Pons (tissue), 1 donor: ENCODE measurements at regions not wholly inside any gene's neighbourhood (a gene's known extent, or its start where the extent isn't known, plus 50 kb on each side); places are given as distances from the start of the nearest gene placed in this dataset.
"Not testable (repeated sequence)": the region's sequence is repeated elsewhere in the genome, so short reads cannot be mapped to it uniquely, and the experiment has no call there.

Source experiments
- DNase-seq: peaks from one replicate; pipeline ENCODE4 v3.0.0-alpha.2; 2016; ENCODE audit warnings: low spot score

DNA sequence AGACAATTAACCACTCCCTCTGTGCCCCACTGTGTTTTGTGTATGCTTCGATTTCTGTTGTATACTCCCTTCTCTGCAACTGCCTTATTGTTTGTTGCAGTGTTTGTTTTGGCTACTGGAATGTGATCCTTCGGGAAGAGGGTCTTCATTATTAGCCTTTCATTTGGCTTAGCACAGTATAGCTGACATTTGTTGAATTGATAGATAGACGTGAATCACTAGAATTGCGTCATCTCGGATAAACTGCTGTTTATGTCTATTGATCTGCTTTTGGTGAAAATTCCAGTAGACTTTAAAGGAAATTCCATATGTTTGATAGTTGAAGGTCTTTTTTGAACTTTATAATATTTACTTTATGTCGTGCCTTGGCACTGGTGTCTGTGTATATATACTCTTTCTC, 189.9 kb upstream of the EYA4 start:
- no peak for DNase-seq

DNA sequence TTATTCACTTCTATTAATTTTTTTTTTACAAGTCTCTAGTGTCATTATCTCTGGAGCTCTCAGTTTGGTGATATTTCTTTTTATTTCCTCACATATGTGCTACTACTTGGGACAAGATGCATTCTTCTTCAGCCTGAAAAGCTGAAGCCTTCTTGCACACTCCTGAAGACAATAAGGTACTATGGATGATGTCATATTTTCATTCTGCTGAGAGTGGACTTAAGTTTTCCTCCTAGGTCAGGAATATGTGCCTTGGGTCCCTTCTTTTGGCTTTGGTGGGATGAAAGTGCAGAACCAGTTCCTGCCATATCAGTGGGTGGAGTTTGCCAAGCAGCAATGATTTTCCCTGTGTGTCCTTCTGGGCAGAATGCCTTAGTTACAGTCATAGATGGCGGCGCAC, 188.7 kb upstream of the EYA4 start:
- DNase-seq = no peak

DNA sequence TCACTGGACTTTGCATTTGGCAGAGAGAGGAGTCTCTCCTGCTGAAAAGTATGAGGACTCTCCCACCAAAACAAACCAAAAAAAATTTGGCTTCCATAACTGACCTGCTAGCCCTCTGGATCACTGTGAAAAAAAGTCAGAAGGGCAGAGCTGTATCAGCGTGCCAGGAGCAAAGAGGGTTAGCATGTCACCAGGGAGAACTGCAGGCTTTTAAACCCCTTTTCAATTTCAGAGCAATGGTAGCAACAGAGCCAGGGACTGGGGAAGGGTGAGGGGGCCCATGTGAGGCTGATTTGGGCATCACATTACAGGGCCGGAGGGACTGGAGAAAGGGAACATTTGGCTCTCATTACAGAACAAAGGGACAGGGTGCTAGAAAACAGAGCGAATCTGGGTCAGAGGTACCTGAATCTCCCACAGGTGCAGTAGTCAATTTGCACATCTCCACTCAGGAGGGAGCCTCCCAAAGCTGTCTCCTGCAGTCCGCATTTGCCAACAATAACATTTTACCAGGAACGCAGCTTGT, 185.7 kb upstream of the EYA4 start:
- DNase-seq = no peak

DNA sequence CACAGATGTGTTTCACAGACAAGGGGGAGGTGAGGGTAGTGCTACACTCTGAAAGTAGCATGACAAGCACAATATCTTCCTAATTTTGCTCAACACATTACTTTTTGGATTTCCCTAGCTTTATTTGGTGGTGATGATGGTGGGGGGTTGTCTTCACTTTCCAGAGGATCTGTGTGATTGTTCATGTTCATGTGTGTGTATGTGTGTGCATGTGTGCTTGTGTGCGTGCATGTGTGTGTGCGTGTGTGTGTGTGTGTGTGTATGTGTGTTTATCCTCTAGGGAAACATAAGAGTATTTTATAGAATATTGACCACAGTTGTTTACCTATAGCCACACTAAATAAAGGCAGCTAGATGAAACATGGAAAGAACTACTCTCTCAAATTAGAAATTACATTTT, 183.8 kb upstream of the EYA4 start:
- no peak for DNase-seq

DNA sequence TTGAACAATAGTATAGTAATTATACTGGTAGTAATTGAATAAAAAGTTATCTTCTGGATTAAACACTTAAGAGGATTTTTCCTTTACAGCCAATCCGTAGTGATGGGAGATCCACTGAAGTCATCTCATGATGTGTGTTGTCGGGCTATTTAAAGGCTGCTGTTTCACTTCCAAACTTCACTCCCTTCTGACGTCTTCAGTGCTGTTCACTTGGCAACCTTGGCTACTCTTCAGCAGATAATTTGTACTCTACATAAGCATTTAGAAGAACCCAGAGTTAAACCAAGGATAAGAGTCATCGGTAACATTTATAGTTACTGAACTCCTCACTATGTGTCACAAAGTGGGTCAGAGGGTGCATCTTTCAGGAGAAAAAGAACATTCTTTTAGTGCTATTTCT, 179.1 kb upstream of the EYA4 start:
- peak; percentile 43 for DNase-seq

DNA sequence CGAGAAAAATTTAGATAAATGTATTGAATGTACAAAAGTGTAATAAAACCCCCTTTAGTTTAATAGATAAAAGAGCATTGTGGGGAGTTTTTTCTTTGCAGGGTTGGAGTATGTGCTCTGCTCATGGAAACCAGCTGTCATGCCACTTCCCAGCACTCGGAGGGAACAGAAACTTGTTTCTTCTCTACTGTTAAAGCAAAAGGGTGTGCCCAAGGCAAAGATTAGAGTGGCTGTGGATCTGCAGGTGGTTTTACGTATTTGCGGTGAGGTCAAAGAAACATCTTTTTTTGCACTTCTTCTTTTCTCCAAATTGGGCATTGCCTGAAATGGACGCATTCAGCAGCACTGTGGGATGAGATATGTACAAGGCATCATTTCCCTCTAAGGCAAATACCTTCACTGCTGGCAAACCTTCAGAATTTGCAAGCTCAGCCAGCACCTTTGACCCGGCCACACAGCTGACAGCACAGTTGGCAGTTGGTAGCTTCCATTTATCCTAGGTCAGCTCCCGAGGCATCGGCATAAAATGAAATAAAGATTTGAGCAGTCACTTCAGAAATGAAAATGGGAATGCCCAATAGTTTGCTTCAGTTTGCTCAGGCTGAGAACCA, 178.4 kb upstream of the EYA4 start:
- DNase-seq = peak; percentile 31

DNA sequence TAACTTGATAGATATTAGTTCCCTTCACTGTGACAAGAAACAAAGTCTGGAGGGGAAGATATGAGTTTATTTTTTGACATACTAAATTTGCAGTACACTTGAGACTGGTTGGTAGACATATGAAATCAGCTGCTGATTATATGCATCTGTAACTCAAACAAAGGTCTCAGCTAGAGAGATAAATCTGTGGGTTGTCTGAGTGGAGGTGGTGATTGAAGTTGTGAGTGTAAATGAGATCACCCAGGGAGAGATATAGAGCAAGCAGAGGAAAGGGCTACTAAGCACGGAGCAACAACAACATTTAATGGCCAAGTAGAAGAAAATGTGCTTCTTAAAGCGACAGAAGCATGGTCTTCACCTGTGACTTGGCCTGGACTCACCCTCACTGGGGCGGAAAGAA, 173.2 kb upstream of the EYA4 start:
- no peak for DNase-seq

DNA sequence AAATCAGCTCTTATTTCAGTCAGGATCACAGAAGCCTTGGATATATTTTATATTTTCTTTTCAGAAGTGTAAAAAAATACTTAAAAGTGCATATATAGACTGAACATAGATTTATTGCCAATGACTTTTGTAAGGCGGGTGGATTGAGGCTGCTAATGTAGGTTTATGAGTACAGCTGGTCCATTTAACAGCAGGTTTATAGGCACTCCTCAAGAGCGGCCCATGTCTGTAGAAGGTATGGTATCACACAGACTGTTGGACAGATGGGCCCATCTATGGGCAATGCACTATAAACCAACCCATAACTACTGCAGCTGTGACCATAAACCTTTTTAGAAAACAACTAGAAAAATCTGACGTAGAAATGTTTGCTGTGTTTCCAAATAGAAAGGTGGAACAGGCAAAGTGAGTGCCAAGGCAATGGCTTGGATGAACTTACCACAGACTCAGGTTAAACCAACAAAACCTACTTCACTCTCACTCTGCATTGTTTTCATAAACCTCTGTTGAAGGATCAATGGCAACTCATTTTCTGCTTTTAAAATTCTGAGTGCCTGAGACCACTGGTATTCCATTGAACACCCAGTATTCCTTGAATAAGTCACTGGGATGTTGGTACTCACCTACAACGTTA, 170.6 kb upstream of the EYA4 start:
- no peak for DNase-seq

DNA sequence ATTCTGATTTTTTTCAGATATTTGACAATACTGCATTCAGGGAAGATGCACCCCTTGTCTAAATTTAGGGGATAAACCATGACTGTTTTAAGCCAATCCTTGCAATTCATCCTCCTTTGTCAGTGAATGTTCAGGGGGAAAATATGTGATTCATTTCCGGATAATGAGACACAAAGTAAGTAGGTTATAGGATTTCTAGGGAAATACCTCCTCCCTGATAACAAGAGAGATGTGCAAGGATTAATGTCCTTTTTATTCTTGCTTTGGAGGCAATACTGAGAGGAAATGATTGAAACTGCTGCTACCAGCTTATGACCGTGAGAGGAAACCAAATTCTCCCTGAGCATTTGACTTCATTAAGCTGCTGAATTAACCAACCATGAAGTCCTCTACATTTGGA, 161.3 kb upstream of the EYA4 start:
- DNase-seq = no peak

DNA sequence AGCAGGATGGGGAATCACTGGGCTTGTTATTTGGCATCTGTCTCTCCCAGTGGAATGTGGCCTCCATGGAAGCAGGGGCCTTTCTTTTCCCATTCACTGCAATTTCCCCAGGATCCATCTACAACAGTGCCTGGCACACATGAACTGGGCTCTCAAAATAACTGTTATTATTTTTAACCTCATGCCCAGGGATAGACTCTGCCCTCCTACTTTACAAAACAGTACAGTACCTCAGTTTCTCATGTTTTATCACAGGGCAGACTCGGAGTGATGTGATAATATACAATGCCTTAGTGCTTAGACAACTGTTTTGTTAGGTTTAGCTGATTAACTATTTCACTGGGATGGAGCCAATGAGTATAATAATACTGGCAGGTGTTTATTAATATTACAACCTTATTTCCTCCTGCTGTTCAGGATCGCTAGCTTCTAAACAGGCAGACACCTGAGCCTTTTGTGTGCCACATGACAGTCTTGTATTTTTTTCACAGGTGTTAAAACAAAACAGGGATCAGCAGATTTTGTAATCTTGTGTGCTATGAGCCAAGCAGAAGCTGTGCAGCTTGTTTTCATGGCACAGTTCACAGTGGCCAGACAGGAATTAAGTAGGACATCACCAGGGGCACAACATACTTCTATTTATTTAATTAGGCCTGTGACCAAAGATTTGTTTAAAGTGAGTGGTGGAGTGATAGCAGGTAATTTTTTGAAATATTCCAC, 157.7 kb upstream of the EYA4 start:
- DNase-seq = no peak

DNA sequence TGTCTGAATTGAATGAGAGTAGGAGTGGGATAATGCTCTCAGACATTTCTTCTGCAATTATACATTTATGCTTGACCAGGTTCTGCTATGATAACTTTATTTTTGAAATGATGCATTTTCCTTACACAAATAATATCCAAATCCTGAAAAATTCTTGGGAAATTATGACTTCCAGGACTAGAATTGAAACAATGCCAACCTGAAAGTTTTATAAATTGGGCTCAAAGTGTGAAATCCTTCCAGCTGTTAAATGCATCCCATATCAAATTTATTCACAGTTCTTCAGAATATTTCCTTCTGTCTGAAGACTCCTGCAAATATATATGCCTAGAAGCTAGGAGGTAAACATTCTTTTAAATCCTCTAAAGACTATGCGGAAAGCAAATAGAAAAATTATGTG, 155.7 kb upstream of the EYA4 start:
- no peak for DNase-seq

DNA sequence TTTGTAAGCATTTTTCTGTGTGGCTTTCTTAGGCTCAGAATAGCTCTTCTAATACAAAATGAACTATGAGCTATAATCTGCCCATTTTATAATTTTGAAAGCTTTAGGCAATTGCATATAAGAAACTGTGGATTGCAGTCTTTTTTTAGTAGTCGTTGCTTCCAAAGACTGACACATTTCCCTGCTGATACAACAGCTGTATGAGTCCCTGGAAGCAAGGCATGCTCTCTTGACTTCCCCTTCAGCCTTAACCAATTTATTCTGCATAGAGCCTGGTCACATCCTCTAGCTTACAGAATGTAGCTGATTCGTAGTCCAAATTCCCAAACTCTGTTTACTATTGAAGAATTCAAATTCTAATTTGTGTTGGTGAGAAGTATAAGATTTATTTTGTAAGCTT, 155.3 kb upstream of the EYA4 start:
- DNase-seq = no peak

DNA sequence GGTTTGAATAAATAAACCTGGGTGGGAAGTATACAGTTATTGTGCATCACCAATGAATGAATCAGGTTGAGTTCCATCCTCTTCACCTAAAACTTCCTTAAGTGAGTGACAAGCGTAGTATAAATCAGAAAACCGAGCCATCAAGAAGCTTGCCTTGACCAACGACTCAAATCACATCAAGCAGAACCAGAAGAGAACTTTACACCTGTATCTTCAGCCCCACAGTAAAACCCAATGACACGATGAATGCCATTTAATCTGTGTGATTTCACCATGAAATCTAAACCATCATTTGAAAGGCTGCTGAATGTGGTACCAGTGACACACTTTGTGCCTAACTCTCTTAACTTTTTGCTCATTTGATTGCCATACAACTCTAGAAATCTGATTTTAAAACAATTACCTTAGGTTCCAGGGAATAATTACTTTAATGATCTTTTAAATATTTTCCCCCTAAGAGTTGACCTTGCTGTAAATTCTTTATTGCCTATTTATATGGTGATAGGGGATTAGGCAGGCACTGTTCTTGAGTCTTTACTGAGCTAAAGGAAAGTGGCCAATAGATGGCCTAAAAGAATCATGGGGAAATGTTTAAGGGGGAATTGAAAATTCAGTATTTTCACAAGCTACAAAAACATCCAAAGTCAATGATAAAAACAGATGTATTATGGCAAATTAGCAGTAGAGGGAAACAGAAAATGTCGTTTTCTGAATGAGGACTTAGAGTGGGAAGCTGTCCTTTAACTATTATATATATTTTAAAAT, 152.0 kb upstream of the EYA4 start:
- DNase-seq = no peak

DNA sequence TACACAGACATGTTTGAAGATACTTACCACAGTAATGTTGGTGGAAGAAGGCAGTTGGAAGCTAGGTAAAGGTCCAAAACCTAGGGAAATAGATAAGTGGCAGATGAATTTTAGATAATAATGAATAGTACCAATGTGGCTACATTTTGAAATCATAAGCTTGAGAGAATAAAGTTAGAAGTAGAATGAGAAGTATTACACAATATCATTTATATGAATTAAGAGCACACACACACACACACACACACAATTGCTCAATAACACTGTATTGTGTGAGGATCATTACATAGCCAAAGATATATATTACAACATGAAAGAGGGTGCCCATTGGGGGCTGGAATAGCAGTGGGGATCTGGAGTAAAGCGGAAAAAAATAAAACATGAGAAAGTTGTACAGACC, 149.0 kb upstream of the EYA4 start:
- no peak for DNase-seq

DNA sequence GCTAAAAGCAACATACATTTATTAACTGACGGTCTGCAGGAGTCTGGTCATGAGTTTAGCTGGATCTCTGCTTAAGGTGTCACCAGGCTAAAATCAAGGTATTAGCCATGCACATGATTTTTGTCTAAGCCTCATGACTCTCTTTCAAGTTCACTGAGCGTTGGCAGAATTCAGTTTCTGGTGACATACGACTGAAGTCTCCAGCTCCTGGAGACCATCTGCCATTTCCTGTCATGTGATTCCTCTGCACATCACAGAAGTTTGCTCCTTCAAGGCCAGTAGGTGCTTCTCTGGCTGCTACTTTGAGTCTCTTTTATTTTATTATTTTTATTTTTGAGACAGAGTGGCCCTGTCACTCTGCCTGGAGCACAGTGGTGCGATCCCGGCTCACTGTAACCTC, 148.4 kb upstream of the EYA4 start:
- DNase-seq = no peak

DNA sequence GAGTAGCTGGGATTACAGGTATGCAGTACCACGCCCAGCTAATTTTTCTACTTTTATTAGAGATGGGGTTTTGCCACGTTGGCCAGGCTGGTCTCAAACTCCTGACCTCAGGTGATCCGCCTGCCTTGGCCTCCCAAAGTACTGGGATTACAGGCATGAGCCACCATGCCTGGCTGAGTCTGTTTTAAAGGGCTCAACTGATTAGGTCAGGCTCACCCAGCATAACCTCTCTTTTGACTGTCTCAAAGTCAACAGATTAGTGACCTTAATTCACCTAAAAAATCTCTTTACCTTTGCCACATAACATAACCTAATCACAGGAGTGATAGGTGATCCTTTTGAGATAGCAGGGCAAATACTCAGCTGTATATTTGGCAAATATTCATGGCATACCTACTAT, 147.9 kb upstream of the EYA4 start:
- not testable (repeated sequence) for DNase-seq

DNA sequence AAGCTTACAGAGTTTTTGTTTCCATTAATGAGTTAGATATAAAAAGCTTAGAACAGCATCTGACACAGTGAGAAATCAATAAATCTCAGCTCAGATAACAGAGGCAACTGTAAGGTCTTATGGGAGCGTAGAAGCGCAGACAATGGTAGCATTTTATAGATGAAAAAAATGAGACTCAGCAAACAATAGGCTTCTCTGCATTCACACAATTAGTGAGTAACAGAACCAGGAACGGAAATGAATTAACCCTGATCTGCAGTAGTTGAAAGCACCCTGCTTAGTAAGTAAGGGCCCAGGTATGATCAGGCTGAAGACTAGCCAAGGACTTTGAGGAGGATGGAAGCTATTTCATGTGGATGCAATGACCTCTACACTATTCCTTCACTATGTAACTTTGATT, 147.2 kb upstream of the EYA4 start:
- DNase-seq = peak; percentile 98

DNA sequence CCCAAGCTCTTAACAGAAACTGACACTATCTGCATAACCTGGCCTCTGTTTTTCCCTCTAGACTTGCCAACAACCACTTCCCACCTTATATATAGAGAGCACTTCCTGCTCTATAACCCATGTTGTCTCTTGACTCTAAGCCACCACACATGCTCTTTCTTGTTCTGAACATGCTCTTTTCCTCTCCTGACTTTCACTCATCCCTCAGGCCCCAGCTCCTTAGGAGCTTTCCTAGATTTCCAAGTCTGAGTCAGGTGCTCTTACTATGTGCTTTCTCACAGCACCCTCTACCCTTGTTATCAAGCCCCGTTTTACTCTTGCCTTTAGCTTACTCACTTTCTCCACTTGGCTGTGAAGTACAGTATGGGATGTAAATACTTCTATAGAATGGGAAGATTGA, 143.9 kb upstream of the EYA4 start:
- no peak for DNase-seq

DNA sequence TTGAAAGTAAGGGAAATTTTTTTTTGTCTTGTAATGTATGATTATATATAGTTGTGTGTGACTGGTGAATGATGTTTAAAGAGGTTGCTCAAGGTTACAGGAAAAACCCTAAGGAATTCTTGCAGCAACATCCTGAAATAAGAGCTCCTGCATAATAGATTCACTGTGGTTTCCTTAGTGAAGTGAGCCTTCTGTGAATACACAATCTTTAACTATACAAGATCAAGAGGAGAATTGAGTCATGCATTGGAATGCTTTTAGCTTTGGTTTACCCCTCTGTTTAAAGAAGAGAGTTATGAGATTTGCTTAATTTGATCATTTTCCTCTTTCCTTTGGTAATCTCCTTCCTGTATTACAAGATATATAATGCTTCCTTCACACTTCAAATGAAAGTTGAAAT, 141.6 kb upstream of the EYA4 start:
- no peak for DNase-seq

DNA sequence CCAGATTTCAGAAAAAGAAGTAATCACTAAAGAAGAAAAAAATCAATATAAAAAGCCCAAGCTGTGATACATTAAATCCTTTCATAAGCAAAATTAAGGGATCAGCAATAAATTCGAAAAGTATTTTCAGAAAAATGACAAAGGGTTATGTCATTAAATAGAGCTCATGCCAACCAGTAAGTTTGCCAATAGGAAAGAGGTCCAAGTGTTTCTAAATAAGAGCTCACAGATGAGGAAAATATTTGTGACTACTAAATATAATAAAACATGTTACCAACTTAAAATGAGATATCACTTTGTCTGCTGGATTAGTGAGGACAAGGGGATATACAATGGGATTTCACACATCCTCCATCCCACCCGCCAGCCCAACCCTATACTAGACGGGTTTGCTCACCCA, 140.3 kb upstream of the EYA4 start:
- no peak for DNase-seq

DNA sequence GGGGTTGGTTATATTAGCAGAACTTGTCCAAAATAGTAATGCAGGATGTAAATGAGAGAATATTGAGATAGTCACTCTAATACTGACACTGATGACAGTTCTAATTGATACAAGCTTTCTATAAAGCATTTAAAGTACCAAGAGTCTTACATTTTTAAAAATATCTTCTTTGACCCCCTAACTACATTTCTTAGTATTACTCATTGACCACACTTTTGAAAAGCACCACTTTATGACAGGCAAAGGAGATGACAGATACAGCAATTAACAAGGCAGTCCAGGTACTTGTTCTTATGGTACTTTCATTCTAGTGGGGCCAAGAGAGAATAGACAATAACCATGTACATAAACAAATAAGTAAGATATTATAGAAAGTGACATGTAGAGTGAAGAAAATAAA, 139.4 kb upstream of the EYA4 start:
- no peak for DNase-seq

DNA sequence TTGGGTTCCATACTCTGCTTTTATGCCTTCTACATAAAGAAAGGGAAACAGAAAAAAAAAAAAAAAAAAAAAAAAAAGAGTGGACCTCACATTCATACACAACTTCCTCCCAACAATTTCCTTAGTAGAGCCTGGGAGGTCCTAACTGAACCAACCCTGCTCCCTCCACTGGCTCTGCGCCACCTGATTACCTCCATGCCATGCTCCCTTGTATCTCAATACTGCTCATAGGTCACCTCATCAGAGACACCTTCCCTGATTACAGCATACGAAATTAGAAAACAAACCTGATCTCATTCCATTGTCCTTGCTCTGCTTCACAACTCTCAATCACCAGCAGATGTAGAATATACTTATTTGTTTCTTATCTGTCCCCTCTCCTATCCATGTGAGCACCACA, 134.2 kb upstream of the EYA4 start:
- no peak for DNase-seq

DNA sequence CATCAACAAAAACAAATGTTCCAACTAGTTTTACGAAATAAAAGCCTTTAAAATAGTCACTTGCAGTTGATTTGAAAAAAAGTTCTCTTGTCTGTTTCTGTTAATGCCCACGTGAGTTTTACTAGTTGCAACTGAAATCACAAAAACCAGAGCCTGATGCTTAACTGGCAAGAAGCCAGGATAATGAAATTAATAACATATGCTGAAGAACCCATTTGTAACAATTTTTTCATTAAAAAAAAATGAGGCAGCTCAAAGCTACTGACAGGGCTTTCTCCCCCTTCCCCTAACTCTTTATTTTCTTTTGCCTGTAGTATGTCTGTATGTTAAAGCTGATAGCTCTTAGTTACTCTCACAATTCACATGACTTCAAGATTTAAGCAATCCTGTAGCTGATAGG, 132.7 kb upstream of the EYA4 start:
- no peak for DNase-seq
